ENCODE measurements at regions not wholly inside any gene's neighbourhood (a gene's known extent, or its start where the extent isn't known, plus 50 kb on each side); places are given as distances from the start of the nearest gene placed in this dataset.
"Not testable (repeated sequence)": the region's sequence is repeated elsewhere in the genome, so short reads cannot be mapped to it uniquely, and the experiment has no call there.

- DNase-seq: no peak
Observed at GRCh38 chr19:30690935-30691818, 319.0 kb downstream of the ZNF536 start.

- DNase-seq: no peak
Observed at GRCh38 chr19:30690525-30690924, 318.3 kb downstream of the ZNF536 start.

GRCh38 chr19:30689474-30689873 lies 317.3 kb downstream of the ZNF536 start:
- DNase-seq: no peak

GRCh38 chr19:30688696-30689095 lies 316.5 kb downstream of the ZNF536 start:
- DNase-seq: no peak

GRCh38 chr19:30686826-30687566 lies 314.8 kb downstream of the ZNF536 start:
- no peak for DNase-seq

- DNase-seq: no peak
Observed at GRCh38 chr19:30686176-30686820, 314.1 kb downstream of the ZNF536 start.

GRCh38 chr19:30685426-30686000 lies 313.3 kb downstream of the ZNF536 start:
- no peak for DNase-seq

GRCh38 chr19:30684613-30685012 lies 312.4 kb downstream of the ZNF536 start:
- DNase-seq: no peak

GRCh38 chr19:30682999-30683536 lies 310.9 kb downstream of the ZNF536 start:
- DNase-seq: peak; percentile 73

GRCh38 chr19:30682146-30682998 lies 310.2 kb downstream of the ZNF536 start:
- DNase-seq: no peak

- DNase-seq: no peak
Observed at GRCh38 chr19:30681162-30682100, 309.2 kb downstream of the ZNF536 start.

GRCh38 chr19:30680399-30680798 lies 308.2 kb downstream of the ZNF536 start:
- DNase-seq: not testable (repeated sequence)

GRCh38 chr19:30679789-30680188 lies 307.6 kb downstream of the ZNF536 start:
- no peak for DNase-seq

- no peak for DNase-seq
Observed at GRCh38 chr19:30679153-30679702, 307.0 kb downstream of the ZNF536 start.

- no peak for DNase-seq
Observed at GRCh38 chr19:30678168-30678567, 306.0 kb downstream of the ZNF536 start.

- DNase-seq: no peak
Observed at GRCh38 chr19:30677702-30678101, 305.5 kb downstream of the ZNF536 start.

- no peak for DNase-seq
Observed at GRCh38 chr19:30676990-30677679, 305.0 kb downstream of the ZNF536 start.

- DNase-seq: no peak
Observed at GRCh38 chr19:30675086-30675485, 302.9 kb downstream of the ZNF536 start.

GRCh38 chr19:30674656-30675055 lies 302.5 kb downstream of the ZNF536 start:
- no peak for DNase-seq

- no peak for DNase-seq
Observed at GRCh38 chr19:30673336-30673735, 301.2 kb downstream of the ZNF536 start.

Data from hematopoietic multipotent progenitor cell treated with erythropoietin and hydrocortisone succinate and interleukin-3 and kit ligand, for 6 days (in vitro differentiated cells).